ENCODE measurements at regions not wholly inside any gene's neighbourhood (a gene's known extent, or its start where the extent isn't known, plus 50 kb on each side); places are given as distances from the start of the nearest gene placed in this dataset.

GRCh38 chr14:71287567-71287966 is 380.3 kb downstream of the PCNX1 start:
- DNase-seq (ENCODE audit: low read depth, low spot score) = no peak
- no peak overlapping the region for H3K4me3 ChIP-seq (ENCODE audit: low read depth, low read length)
- no peak for TF ChIP-seq CTCF (IDR thresholded peaks at IDR 0.05; ENCODE audit: low read depth, low read length)
- in situ Hi-C loops (cut with HindIII; ENCODE audit: low sequenced_read_pairs) = no loop called here

- in situ Hi-C loops (cut with HindIII; ENCODE audit: low sequenced_read_pairs) = no loop called here
- no peak for TF ChIP-seq CTCF (IDR thresholded peaks at IDR 0.05; ENCODE audit: low read depth, low read length)
- no peak for DNase-seq (ENCODE audit: low read depth, low spot score)
- no peak overlapping the region for H3K4me3 ChIP-seq (ENCODE audit: low read depth, low read length)
Observed at GRCh38 chr14:71289536-71289935, 382.3 kb downstream of the PCNX1 start.

GRCh38 chr14:71290301-71290700 is 383.0 kb downstream of the PCNX1 start:
- in situ Hi-C loops (cut with HindIII; ENCODE audit: low sequenced_read_pairs) = no loop called here
- TF ChIP-seq CTCF (IDR thresholded peaks at IDR 0.05; ENCODE audit: low read depth, low read length) = no peak
- DNase-seq (ENCODE audit: low read depth, low spot score) = peak; percentile 30
- H3K4me3 ChIP-seq (ENCODE audit: low read depth, low read length) = no peak overlapping the region

GRCh38 chr14:71290960-71291466 is 383.8 kb downstream of the PCNX1 start:
- H3K4me3 ChIP-seq (ENCODE audit: low read depth, low read length) = no peak overlapping the region
- TF ChIP-seq CTCF (IDR thresholded peaks at IDR 0.05; ENCODE audit: low read depth, low read length) = no peak
- in situ Hi-C loops (cut with HindIII; ENCODE audit: low sequenced_read_pairs) = no loop called here
- peak; percentile 90 for DNase-seq (ENCODE audit: low read depth, low spot score)

GRCh38 chr14:71296184-71296583 is 388.9 kb downstream of the PCNX1 start:
- no peak for TF ChIP-seq CTCF (IDR thresholded peaks at IDR 0.05; ENCODE audit: low read depth, low read length)
- no peak overlapping the region for H3K4me3 ChIP-seq (ENCODE audit: low read depth, low read length)
- no peak for DNase-seq (ENCODE audit: low read depth, low spot score)
- in situ Hi-C loops (cut with HindIII; ENCODE audit: low sequenced_read_pairs) = no loop called here

GRCh38 chr14:71300566-71301330 is 393.5 kb downstream of the PCNX1 start:
- H3K4me3 ChIP-seq (ENCODE audit: low read depth, low read length) = no peak overlapping the region
- in situ Hi-C loops (cut with HindIII; ENCODE audit: low sequenced_read_pairs) = no loop called here
- no peak for DNase-seq (ENCODE audit: low read depth, low spot score)
- no peak for TF ChIP-seq CTCF (IDR thresholded peaks at IDR 0.05; ENCODE audit: low read depth, low read length)

Data from astrocyte of the spinal cord (primary cell).